Stomach (tissue), 8 donors: ENCODE measurements at regions not wholly inside any gene's neighbourhood (a gene's known extent, or its start where the extent isn't known, plus 50 kb on each side); places are given as distances from the start of the nearest gene placed in this dataset.

Experiments used
- DNase-seq, 2 donors: peaks; one replicate each; pipeline versions ENCODE4 v3.0.0 to v3.0.0-alpha.2; 2013 to 2019
- H3K27ac ChIP-seq, 5 donors: fragments of 200-600 bp in 4 of 5; sonication (generic) in 4 of 5; one replicate each; pipeline ENCODE4 v1.5.1; 2013 to 2019; ENCODE audit warnings: mild to moderate bottlenecking in 1 of 5, moderate library complexity in 1 of 5
- H3K27me3 ChIP-seq, 3 donors: fragments of 200-600 bp; sonication (generic); one replicate each; pipeline ENCODE4 v1.5.1; 2017 to 2019; ENCODE audit warnings: mixed run types in 1 of 3
- H3K36me3 ChIP-seq, 4 donors: fragments of 200-600 bp; sonication (generic); 1 replicate in 3 of 4; 2 replicates in 1 of 4; pipeline ENCODE4 v1.5.1; 2016 to 2019
- H3K4me1 ChIP-seq, 4 donors: fragments of 200-600 bp; sonication (generic); one replicate each; pipeline ENCODE4 v1.5.1; 2016 to 2019
- H3K4me3 ChIP-seq, 4 donors: fragments of 200-600 bp; sonication (generic) in 3 of 4; one replicate each; pipeline ENCODE4 v1.5.1; 2016 to 2019; ENCODE audit warnings: mild to moderate bottlenecking in 1 of 4
- H3K9me3 ChIP-seq, 4 donors: fragments of 200-600 bp; sonication (generic); one replicate each; pipeline ENCODE4 v1.5.1; 2016 to 2019
- CTCF ChIP-seq, 7 experiments: fragments of 450-650 bp in 4 of 7; fragments of 200-600 bp in 3 of 7; sonication (generic) in 3 of 7; IDR thresholded peaks; one replicate each; pipeline ENCODE4 v1.5.1; 2016 to 2019; ENCODE audit warnings: antibody characterized with exemption in 7 of 7, control low read depth in 2 of 7, mild to moderate bottlenecking in 1 of 7
- EP300 ChIP-seq: sonication (generic); formaldehyde crosslinking; IDR thresholded peaks from one replicate; pipeline ENCODE4 v1.6.1; 2017; ENCODE audit warnings: antibody characterized with exemption
- POLR2A ChIP-seq, 4 donors: fragments of 450-650 bp; IDR thresholded peaks; one replicate each; pipeline ENCODE4 v1.6.1; 2016; ENCODE audit warnings: antibody characterized with exemption in 4 of 4, control low read depth in 2 of 4, mild to moderate bottlenecking in 1 of 4, moderate library complexity in 1 of 4
- POLR2AphosphoS5 ChIP-seq, 3 donors: sonication (generic); formaldehyde crosslinking; IDR thresholded peaks; one replicate each; pipeline ENCODE4 v1.6.1; 2016; ENCODE audit warnings: antibody characterized with exemption in 3 of 3
- WGBS, 5 donors: extraction: QIAGEN DNeasy Blood & Tissue Kit in 3 of 5; methylation state at CpG; one replicate each; pipeline versions ENCODE4 v1.1.5 to v1.1.7; 2013 to 2018; 5-methylcytosine and 5-hydroxymethylcytosine counted together
- intact Hi-C: fragments of 100-400 bp; cut with DNase I; formaldehyde crosslinking; loops from one replicate; pipeline ENCODE4 v1.15.1; 2023; ENCODE audit warnings: low total_unique reads
- donor health status: healthy with polysubstance abuse.
- donor health status: Bipolar disorder and iron deficiency.
- donor health status: healthy.

- WGBS, 5 donors, result 58 to 74% (median 69%) methylated on average over 2 of the region's 2 CpGs
- DNase-seq, result no peak
- Histone ChIP-seq H3K9me3 (no peaks in the 10 kb centered on the region), H3K4me1 (peaks cover 0 to 6% (median under 1%) of the 10 kb centered on the region in 4 donors), H3K27me3 (no peaks in the 10 kb centered on the region), H3K4me3 (no peak overlapping the region), H3K36me3 (no peaks in the 10 kb centered on the region), H3K27ac (peak overlapping the region in 3 of 5 donors; percentile 19 to 52 (median 48))
- TF ChIP-seq POLR2AphosphoS5 (IDR thresholded peaks at IDR 0.05), result no peak
- no peak for TF ChIP-seq CTCF (IDR thresholded peaks at IDR 0.05)
- TF ChIP-seq POLR2A (IDR thresholded peaks at IDR 0.05), result no peak
- no peak for TF ChIP-seq EP300
- intact Hi-C loops, result no loop called here
These were observed 143.9 kb upstream of the PREP start for GRCh38 chr6:105546754-105547153.

GRCh38 chr6:105545947-105546731 is 143.3 kb upstream of the PREP start:
- peak overlapping the region in 4 of 5 donors; percentile 19 to 52 (median 48) for H3K27ac ChIP-seq
- H3K4me1 ChIP-seq, result no peaks in the 10 kb centered on the region
- peak in 1 of 2 donors; percentile 73 for DNase-seq
- no peak overlapping the region for H3K4me3 ChIP-seq
- intact Hi-C loops, result no loop called here
- no peaks in the 10 kb centered on the region for H3K36me3 ChIP-seq
- 58 to 71% (median 66%) methylated on average over 11 of the region's 11 CpGs for WGBS, 5 donors
- no peaks in the 10 kb centered on the region for H3K27me3 ChIP-seq
- H3K9me3 ChIP-seq, result no peaks in the 10 kb centered on the region
- TF ChIP-seq POLR2AphosphoS5 (IDR thresholded peaks at IDR 0.05) (peak in 1 of 3 donors; percentile 57), CTCF (IDR thresholded peaks at IDR 0.05) (no peak)

GRCh38 chr6:105545228-105545920 is 142.5 kb upstream of the PREP start:
- peak overlapping the region in 4 of 5 donors; percentile 19 to 52 (median 48) for H3K27ac ChIP-seq
- intact Hi-C loops, result no loop called here
- no peaks in the 10 kb centered on the region for H3K36me3 ChIP-seq
- H3K9me3 ChIP-seq, result no peaks in the 10 kb centered on the region
- no peak for TF ChIP-seq POLR2AphosphoS5 (IDR thresholded peaks at IDR 0.05)
- TF ChIP-seq EP300, result no peak
- no peak for TF ChIP-seq CTCF (IDR thresholded peaks at IDR 0.05)
- no peak for TF ChIP-seq POLR2A (IDR thresholded peaks at IDR 0.05)
- H3K4me1 ChIP-seq, result no peaks in the 10 kb centered on the region
- DNase-seq, result no peak
- 74 to 81% (median 75%) methylated on average over 4 of the region's 4 CpGs for WGBS, 5 donors
- H3K4me3 ChIP-seq, result no peak overlapping the region
- H3K27me3 ChIP-seq, result no peaks in the 10 kb centered on the region

GRCh38 chr6:105539911-105540310 is 137.0 kb upstream of the PREP start:
- Histone ChIP-seq H3K9me3 (no peaks in the 10 kb centered on the region), H3K36me3 (no peaks in the 10 kb centered on the region), H3K4me3 (no peak overlapping the region), H3K27ac (no peak overlapping the region), H3K4me1 (no peaks in the 10 kb centered on the region), H3K27me3 (no peaks in the 10 kb centered on the region)
- WGBS, 5 donors, result 91 to 94% (median 92%) methylated on average over 5 of the region's 5 CpGs
- DNase-seq, result no peak
- TF ChIP-seq EP300 (no peak), CTCF (IDR thresholded peaks at IDR 0.05) (no peak), POLR2AphosphoS5 (IDR thresholded peaks at IDR 0.05) (no peak), POLR2A (IDR thresholded peaks at IDR 0.05) (no peak)
- intact Hi-C loops, result no loop called here
